ENCODE measurements at regions not wholly inside any gene's neighbourhood (a gene's known extent, or its start where the extent isn't known, plus 50 kb on each side); places are given as distances from the start of the nearest gene placed in this dataset.

- TF ChIP-seq CTCF (IDR thresholded peaks at IDR 0.05): no peak
- TF ChIP-seq EP300 (IDR thresholded peaks at IDR 0.05): no peak
- no peak for TF ChIP-seq POLR2AphosphoS5 (IDR thresholded peaks at IDR 0.05)
- TF ChIP-seq POLR2A (IDR thresholded peaks at IDR 0.05): no peak
These were observed 147.6 kb downstream of the KLHL28 start for GRCh38 chr14:44814196-44814595.
